ENCODE measurements at regions not wholly inside any gene's neighbourhood (a gene's known extent, or its start where the extent isn't known, plus 50 kb on each side); places are given as distances from the start of the nearest gene placed in this dataset.
A peak's percentile ranks its signal among the peaks of the same experiment; 100 is the strongest.

DNA sequence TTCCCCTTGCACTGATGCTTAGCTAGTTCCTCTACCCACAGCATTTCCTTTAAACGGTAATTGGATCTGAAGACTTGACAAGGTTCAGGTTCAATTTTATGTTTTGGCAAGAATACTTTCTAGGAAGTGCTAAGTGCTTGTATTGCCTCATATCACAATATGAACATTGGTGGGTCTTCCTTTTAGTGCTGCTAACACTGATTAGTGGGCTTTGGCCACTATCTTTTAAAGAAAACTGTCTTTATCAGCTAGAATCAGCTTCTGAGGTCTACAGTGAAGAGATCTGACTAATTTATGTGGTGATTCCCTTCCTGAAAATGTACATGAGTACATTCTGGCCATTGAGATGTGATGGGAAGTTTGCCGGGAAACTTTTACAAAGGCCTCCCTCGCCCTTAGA lies 316.7 kb upstream of the KLF3 start:
- DNase-seq = no peak

DNA sequence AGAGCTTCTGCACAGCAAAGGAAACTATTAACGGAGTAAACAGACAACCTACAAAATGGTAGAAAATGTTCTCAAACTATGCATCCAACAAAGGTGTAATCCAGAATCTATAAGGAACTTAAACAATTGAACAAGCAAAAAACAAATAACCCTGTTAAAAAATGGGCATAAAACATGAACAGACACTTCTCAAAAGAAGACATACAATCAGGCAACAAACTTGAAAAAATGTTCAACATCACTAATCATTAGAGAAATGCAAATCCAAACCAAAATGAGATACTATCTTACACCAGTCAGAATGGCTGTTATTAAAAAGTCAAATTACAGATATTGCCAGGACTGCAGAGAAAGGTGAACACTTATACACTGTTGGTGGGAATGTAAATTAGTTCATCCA lies 309.6 kb upstream of the KLF3 start:
- DNase-seq = no peak

DNA sequence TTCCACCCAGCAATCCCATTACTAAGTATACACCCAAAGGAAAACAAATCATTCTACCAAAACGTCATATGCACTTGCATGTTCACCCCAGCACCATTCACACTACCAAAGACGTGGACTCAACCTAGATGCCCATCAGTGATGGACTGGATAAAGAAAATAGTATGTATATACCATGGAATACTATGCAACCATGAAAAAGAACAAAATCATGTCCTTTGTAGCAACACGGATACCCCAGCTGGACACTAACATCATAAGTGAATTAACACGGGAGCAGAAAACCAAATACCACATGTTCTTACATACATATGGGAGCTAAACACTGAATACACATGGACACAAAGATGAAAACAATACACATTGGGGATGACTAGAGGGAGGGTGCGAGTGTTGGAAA lies 309.1 kb upstream of the KLF3 start:
- no peak for DNase-seq

DNA sequence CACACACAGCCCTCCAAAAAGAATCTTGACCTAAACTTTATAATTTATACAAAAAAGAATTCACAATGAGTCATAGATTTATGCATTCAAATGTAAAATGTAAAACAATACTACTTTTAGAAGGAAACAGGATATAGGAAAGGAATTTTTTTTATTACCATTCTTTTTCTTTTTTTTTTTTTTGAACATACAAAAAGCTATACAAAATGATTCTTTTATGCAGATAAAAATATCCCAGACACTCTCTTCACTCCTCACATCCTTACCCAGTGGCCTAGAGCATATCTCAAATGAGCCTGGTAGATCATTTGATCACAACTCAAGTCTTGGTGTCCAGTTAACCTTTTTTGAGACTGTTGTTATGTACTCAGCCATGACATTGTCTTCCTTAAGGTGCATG lies 307.3 kb upstream of the KLF3 start:
- no peak for DNase-seq

- DNase-seq = no peak
Observed at GRCh38 chr4:38357546-38357945, 306.5 kb upstream of the KLF3 start.

GRCh38 chr4:38359113-38359512 lies 304.9 kb upstream of the KLF3 start:
- DNase-seq = no peak

- no peak for DNase-seq
Observed at GRCh38 chr4:38360201-38360600, 303.8 kb upstream of the KLF3 start.

- no peak for DNase-seq
Observed at GRCh38 chr4:38364383-38364963, 299.5 kb upstream of the KLF3 start.

GRCh38 chr4:38365261-38365660 lies 298.7 kb upstream of the KLF3 start:
- DNase-seq = no peak

DNA sequence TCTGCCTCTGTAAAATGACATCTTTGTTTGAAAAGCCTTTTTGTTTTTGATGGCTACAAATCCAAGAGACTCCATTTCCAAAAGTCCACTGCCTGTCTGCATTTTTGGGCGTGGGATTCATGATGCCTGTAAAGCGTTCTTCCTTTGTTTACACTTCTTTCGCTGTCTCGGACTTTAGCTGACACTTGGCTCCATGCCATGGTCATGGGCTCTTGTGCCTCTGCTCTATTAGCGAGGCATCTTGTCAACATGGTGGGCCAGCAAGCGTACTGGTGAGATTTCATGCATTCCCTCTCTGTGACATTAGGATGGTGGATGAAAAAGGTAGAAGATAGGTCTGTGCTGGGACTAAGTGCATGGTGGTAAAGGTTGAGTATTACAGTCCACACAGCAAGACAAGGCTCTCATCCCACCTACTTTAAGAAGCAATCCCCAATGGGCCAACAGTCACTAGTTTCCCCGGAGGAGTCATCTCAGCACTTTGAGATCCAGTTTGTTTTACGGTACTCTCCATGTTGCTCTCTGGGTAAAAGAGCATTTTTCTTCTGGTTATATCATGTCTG lies 298.2 kb upstream of the KLF3 start:
- DNase-seq = no peak

GRCh38 chr4:38366456-38366855 lies 297.5 kb upstream of the KLF3 start:
- no peak for DNase-seq

DNA sequence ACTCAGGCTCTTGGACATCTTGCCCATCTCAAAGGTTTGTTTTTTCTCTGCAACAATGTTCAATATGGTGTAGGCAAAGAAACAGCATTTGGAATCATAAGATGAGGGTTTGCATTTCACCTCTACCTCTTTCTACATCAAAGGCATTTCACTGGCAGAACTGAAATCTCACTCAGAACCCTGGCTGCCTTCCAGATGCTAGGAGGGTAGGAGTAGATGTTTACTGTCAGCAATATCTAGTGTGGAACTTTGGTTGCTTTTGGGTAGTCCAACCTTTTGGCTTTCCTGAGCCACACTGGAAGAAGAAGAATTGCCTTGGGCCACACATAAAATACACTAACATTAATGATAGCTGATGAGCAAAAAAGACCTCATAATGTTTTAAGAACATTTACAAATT lies 297.0 kb upstream of the KLF3 start:
- DNase-seq = no peak

DNA sequence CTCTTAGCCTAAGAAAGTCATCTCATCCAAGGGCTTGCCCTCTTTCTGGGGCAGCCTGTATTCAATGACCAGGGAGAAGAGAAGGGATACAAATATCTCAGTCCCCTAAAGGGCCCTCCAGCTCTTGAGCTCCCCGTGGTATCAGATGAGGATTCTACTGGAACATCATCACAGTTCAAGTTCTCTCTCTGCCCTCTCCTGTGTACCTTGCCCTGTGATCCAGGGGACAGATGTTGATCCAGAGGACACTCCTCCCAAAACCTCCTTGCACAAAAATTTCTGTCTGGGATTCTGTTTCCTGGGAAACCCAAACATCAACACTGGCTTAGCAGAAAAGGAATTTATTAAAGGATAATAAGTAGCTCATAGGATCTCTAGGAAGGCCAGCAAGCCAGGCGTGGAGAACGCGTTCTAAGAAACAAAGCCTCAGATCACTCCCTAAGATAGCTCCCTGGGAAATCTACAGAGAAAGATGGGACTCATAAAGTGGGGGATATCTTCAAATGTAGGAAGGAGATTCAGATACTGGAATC lies 296.3 kb upstream of the KLF3 start:
- no peak for DNase-seq

- DNase-seq = no peak
Observed at GRCh38 chr4:38368613-38369012, 295.4 kb upstream of the KLF3 start.

GRCh38 chr4:38371391-38371851 lies 292.6 kb upstream of the KLF3 start:
- no peak for DNase-seq

DNA sequence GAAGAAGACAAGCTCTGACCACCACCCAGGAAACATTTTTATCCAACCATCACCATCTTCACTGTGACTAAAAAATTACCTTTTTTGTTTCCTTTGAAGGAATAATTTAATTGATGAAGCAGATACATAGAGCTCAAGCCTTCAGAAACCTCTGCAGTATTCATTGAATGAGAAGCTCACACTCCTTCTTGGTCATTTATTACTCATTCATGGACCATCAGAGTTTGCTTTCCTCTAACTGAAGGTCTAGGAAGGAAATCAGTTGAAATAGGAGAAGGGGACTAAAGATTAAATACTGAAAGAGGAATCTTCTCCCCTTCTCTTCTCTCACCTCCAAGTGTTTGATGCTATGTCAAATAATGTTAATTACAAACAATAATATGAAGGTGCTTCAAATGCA lies 290.6 kb upstream of the KLF3 start:
- DNase-seq = no peak

DNA sequence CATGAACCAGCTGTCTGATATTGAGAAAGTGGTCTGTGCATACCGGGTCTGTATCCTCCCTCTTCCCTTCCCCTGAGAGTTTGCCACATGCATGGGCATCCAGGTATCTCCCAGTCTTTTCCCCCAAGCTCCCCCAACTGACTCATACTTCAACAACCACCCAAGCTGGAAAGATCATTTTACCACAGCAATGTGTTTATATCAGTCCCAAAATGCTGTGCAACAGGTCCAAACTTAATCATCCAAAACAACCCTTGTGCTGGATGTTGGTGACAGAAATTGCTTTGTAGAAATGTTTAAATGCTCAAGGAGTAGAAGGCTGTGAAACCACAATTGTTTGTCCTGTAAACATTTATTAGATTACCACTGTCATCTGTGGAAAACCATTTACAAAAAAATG lies 286.8 kb upstream of the KLF3 start:
- DNase-seq = no peak

DNA sequence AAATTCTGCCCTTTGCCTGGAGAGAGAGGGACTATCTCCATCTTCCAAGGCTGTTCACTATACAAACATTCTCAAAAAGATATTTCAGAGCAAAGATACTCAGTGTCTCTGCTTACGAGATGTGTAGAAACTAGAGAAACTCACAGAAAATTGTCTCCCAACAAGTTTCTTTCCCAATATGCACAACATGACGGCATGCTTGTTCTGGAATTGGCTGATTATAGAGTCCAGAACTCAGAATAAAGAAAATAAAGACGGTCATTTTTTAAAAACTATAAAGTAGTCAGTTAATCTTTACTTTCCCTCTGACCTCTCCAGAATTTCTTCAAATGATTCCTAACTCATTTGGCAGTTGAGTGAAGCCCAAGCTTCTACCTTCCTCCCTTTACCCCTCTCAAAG lies 285.5 kb upstream of the KLF3 start:
- no peak for DNase-seq

- no peak for DNase-seq
Observed at GRCh38 chr4:38381788-38382187, 282.2 kb upstream of the KLF3 start.

DNA sequence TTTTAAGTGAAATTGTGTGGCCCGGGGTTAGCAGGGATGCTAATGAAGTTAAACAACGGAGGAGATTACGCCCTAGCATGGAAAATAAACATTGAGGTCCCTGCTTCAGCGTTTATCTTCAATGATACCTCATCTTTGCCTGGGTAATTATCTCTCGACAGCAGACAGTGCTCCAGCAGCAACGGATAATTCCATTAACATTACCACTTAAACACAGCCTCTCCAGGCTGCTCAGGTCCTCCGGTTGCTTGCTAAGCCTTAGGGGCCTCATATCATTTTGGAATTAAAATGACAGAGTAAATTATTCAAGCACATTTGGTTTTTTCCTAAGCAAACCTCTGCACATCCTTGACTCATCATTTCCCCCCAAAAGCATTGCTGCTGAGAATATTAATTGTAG lies 281.5 kb upstream of the KLF3 start:
- DNase-seq = peak in 1 of 2 experiments; percentile 3

- DNase-seq = no peak
Observed at GRCh38 chr4:38383646-38384121, 280.3 kb upstream of the KLF3 start.

DNA sequence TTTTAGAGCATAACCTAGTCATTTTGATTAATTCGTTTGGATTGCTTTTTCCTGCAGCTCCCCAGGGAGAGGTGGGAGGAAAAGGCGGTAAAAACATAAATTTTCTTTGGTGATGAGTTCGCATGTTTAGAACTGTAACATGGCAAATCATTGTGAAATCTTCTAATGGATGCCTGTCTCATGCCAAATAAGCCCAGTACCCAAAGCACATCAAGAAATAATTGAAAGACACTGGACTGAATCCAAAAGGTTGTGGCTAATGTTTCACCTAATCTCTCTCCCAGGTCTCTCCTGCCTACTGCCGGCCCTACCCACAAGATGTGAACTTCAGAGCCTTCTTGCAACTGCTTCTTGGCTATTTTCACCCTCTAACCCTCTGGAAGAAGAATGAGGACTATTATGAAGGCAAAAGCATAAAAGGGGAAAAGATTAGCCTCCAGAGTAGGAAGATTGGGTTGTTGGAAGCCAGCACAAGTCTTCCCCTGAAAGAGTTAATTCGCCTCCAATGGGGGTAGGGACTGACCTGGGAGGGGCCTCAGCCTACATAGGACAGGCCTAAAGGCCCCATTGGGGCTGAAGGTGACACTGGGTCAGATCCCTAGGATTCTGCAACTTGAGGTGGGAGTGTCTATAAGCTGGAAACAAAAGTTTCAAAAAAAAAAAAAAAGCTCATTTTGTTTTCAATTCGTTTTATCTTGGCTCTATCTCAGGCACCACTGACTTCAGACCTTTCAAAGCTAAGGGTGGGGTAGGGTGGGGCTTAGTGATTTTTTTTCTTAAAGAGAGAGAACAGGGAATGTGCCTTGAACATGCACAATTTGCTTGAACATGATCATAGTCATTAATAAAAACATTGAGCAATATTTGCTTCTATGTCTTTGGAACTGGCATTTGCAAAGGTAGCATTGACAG lies 278.6 kb upstream of the KLF3 start:
- DNase-seq = no peak

GRCh38 chr4:38386005-38386551 lies 277.9 kb upstream of the KLF3 start:
- no peak for DNase-seq
